Panc1 (cell line): ENCODE measurements at regions not wholly inside any gene's neighbourhood (a gene's known extent, or its start where the extent isn't known, plus 50 kb on each side); places are given as distances from the start of the nearest gene placed in this dataset.

Experiments used
- ATAC-seq: fragments of 200-7000 bp; cut with Tn5 transposase; 2 replicates; pipeline ENCODE4 v1.9.1; 2020; ENCODE audit warnings: mild to moderate bottlenecking, moderate library complexity
- BruUV-seq: library from RNA; stranded (reverse); fragments of 400-500 nt; replicated peaks from 2 replicates; lab custom pipeline; 2021; lab: Mats Ljungman, UMichigan
- CTCF ChIA-PET: fragments of 300-600 bp; sonication (Branson Sonifier 250); formaldehyde crosslinking; loops from one replicate; lab custom pipeline; 2022; ENCODE audit warnings: antibody characterized with exemption; lab: Charles Lee
- POLR2A ChIA-PET: fragments of 300-600 bp; sonication (Branson Sonifier 250); formaldehyde crosslinking; loops from one replicate; lab custom pipeline; 2022; ENCODE audit warnings: antibody characterized with exemption; lab: Charles Lee
- DNase-seq: peaks from one replicate; pipeline ENCODE4 v3.0.0-alpha.2; 2010; ENCODE audit warnings: low read depth, low spot score
- H3K27ac ChIP-seq: 2 replicates; pipeline ENCODE4 v1.5.1; 2011; ENCODE audit warnings: mild to moderate bottlenecking, low read length, inconsistent platforms
- H3K27me3 ChIP-seq: fragments of 200-500 bp; sonication (Bioruptor generic); 2 replicates; pipeline ENCODE4 v1.6.0; 2014; ENCODE audit warnings: low read length, inconsistent platforms; ENCODE audit not compliant: control insufficient read depth, insufficient read depth
- H3K36me3 ChIP-seq: fragments of 200-500 bp; sonication (Bioruptor generic); 2 replicates; pipeline ENCODE4 v1.5.1; 2014; ENCODE audit warnings: inconsistent platforms, mild to moderate bottlenecking, low read length, moderate library complexity; ENCODE audit not compliant: control insufficient read depth, insufficient read depth
- H3K4me1 ChIP-seq: 2 replicates; pipeline ENCODE4 v1.5.1; 2011; ENCODE audit warnings: inconsistent platforms, mild to moderate bottlenecking, low read length, moderate library complexity; ENCODE audit not compliant: control insufficient read depth, insufficient read depth
- H3K4me3 ChIP-seq, 2 experiments: 2 replicates each; pipeline ENCODE4 v1.5.1; 2011 to 2012; ENCODE audit warnings: low read depth in 2 of 2, low read length in 2 of 2, mild to moderate bottlenecking in 2 of 2, inconsistent platforms in 1 of 2, moderate library complexity in 1 of 2
- H3K9me3 ChIP-seq: fragments of 200-500 bp; sonication (Bioruptor generic); 2 replicates; pipeline ENCODE4 v1.5.1; 2014; ENCODE audit warnings: low read depth, mild to moderate bottlenecking, inconsistent platforms, low read length, moderate library complexity; ENCODE audit not compliant: control insufficient read depth, insufficient read depth
- POLR2AphosphoS5 ChIP-seq: IDR thresholded peaks from 2 replicates; pipeline ENCODE4 v1.6.1; 2012; ENCODE audit warnings: mild to moderate bottlenecking, low read depth, low read length, moderate library complexity
- SIN3A ChIP-seq: IDR thresholded peaks from 2 replicates; pipeline ENCODE4 v1.6.1; 2012; ENCODE audit warnings: low read depth, mild to moderate bottlenecking, low read length, moderate library complexity, borderline replicate concordance; ENCODE audit not compliant: insufficient read depth
- TCF7L2 ChIP-seq: IDR thresholded peaks from 2 replicates; pipeline ENCODE4 v1.6.1; 2011; ENCODE audit warnings: mild to moderate bottlenecking, low read depth, low read length, inconsistent platforms
- in situ Hi-C: cut with HindIII; loops from 2 replicates; pipeline ENCODE4 v1.10.0; 2016; ENCODE audit warnings: low sequenced_read_pairs, low pct_unique_long_range_greater_than_20kb
- intact Hi-C: fragments of 100-400 bp; cut with micrococcal nuclease; formaldehyde crosslinking; loops from one replicate; pipeline ENCODE4 v1.10.0; 2022; ENCODE audit not compliant: unreplicated experiment
- TF ChIP-seq, protein P1 (sequence below): fragments of 450-650 bp; IDR thresholded peaks from 2 replicates; pipeline ENCODE4 v1.5.1; 2017; ENCODE audit warnings: mild to moderate bottlenecking
- TF ChIP-seq, protein P2 (sequence below), 2 experiments: IDR thresholded peaks; 2 replicates each; pipeline ENCODE4 v1.6.1; 2011 to 2012; ENCODE audit warnings: low read depth in 2 of 2, control low read depth in 1 of 2, low read length in 1 of 2, mild to moderate bottlenecking in 1 of 2, moderate library complexity in 1 of 2; ENCODE audit not compliant: insufficient read depth in 1 of 2

DNA sequence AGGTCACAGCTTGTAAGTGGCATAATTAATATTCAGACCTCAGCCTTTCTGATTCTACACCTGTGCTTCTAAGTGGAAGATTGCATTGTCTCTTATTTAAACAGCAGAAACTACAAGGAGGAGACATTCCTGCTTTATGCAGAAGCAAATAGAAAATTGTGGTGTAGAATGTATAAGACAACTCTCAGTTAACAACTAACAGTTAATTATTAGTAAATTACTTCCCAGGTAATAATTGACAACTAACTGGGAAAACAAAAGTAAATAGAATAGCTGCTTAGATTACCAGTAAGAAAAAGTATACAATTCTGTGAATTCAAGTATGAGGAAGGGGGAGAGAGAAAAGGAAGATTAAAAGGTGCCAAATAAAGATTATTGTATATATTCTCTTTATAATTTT is 1210.5 kb upstream of the GYPC start:
- in situ Hi-C loops (no loop called here), intact Hi-C loops (no loop called here)
- DNase-seq (no peak), ATAC-seq (no peak)
- Histone ChIP-seq H3K4me3 (no peak overlapping the region), H3K27ac (no peak overlapping the region), H3K36me3 (no peaks in the 10 kb centered on the region), H3K4me1 (no peaks in the 10 kb centered on the region), H3K27me3 (no peaks in the 10 kb centered on the region), H3K9me3 (no peaks in the 10 kb centered on the region)
- no TSS peak for BruUV-seq
- CTCF ChIA-PET: no interaction called here
- TF ChIP-seq, protein P1, sequence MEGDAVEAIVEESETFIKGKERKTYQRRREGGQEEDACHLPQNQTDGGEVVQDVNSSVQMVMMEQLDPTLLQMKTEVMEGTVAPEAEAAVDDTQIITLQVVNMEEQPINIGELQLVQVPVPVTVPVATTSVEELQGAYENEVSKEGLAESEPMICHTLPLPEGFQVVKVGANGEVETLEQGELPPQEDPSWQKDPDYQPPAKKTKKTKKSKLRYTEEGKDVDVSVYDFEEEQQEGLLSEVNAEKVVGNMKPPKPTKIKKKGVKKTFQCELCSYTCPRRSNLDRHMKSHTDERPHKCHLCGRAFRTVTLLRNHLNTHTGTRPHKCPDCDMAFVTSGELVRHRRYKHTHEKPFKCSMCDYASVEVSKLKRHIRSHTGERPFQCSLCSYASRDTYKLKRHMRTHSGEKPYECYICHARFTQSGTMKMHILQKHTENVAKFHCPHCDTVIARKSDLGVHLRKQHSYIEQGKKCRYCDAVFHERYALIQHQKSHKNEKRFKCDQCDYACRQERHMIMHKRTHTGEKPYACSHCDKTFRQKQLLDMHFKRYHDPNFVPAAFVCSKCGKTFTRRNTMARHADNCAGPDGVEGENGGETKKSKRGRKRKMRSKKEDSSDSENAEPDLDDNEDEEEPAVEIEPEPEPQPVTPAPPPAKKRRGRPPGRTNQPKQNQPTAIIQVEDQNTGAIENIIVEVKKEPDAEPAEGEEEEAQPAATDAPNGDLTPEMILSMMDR: no peak
- TF ChIP-seq, protein P2, sequence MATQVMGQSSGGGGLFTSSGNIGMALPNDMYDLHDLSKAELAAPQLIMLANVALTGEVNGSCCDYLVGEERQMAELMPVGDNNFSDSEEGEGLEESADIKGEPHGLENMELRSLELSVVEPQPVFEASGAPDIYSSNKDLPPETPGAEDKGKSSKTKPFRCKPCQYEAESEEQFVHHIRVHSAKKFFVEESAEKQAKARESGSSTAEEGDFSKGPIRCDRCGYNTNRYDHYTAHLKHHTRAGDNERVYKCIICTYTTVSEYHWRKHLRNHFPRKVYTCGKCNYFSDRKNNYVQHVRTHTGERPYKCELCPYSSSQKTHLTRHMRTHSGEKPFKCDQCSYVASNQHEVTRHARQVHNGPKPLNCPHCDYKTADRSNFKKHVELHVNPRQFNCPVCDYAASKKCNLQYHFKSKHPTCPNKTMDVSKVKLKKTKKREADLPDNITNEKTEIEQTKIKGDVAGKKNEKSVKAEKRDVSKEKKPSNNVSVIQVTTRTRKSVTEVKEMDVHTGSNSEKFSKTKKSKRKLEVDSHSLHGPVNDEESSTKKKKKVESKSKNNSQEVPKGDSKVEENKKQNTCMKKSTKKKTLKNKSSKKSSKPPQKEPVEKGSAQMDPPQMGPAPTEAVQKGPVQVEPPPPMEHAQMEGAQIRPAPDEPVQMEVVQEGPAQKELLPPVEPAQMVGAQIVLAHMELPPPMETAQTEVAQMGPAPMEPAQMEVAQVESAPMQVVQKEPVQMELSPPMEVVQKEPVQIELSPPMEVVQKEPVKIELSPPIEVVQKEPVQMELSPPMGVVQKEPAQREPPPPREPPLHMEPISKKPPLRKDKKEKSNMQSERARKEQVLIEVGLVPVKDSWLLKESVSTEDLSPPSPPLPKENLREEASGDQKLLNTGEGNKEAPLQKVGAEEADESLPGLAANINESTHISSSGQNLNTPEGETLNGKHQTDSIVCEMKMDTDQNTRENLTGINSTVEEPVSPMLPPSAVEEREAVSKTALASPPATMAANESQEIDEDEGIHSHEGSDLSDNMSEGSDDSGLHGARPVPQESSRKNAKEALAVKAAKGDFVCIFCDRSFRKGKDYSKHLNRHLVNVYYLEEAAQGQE (IDR thresholded peaks at IDR 0.05; ENCODE audit: insufficient read depth in 1 of 2, low read depth in 2 of 2, low read length in 1 of 2): no peak
- TF ChIP-seq TCF7L2 (no peak), SIN3A (no peak), POLR2AphosphoS5 (no peak)
- POLR2A ChIA-PET: no interaction called here

DNA sequence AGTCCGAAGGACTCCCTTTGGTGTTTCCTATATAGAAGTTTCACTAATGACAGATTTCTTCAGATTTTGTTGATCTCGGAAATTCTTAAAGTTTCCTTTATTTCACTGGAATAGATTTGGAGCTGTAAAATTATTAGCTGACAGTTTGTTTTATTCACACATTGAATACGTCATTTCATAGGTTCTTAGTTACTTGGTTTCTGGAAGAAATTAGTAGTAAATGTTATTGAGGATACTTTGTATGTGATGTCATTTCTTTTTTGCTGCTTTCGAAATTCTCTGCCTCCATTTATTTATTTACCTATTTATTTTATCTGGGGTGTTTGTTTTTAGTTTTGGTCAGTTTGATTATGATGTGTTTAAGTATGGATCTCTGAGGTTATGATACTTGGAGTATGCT is 1205.9 kb upstream of the GYPC start:
- H3K4me3 ChIP-seq: no peak overlapping the region

More for the DNA sequence above, 1205.9 kb upstream of the GYPC start:
- Histone ChIP-seq H3K9me3 (no peaks in the 10 kb centered on the region), H3K27me3 (no peaks in the 10 kb centered on the region), H3K27ac (no peak overlapping the region), H3K36me3 (no peaks in the 10 kb centered on the region), H3K4me1 (no peaks in the 10 kb centered on the region)
- in situ Hi-C loops: no loop called here
- POLR2A ChIA-PET: no interaction called here
- BruUV-seq: no TSS peak
- CTCF ChIA-PET: no interaction called here
- TF ChIP-seq TCF7L2 (no peak), SIN3A (no peak), POLR2AphosphoS5 (no peak)
- TF ChIP-seq, protein P2 (IDR thresholded peaks at IDR 0.05; ENCODE audit: insufficient read depth in 1 of 2, low read depth in 2 of 2, low read length in 1 of 2): no peak
- TF ChIP-seq, protein P1: no peak
- DNase-seq (no peak), ATAC-seq (no peak)
- intact Hi-C loops: no loop called here
